ENCODE measurements at regions not wholly inside any gene's neighbourhood (a gene's known extent, or its start where the extent isn't known, plus 50 kb on each side); places are given as distances from the start of the nearest gene placed in this dataset.

DNA sequence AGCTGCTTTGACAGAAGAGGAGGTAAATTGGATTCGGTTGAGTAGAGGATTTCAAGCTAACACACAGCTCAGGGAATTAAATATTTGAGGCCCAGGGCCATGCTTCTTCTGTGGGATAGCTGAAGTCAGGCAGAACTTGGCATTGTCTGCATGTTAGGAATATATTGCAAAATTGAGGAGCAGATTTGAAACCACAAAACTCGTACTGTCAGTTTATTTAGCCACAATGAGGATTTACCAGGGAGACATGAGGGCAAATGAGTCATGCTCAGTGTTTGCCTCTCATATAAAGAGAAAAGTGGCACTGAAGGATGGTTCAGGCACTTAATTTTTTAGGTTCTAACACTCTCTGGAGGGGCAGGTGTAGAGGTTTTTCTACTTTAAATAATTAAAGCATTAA is 83.0 kb upstream of the PRLR start:
- Histone ChIP-seq H3K27me3 (no peaks in the 10 kb centered on the region), H3K4me3 (no peak overlapping the region), H3K27ac (no peak overlapping the region), H3K36me3 (no peaks in the 10 kb centered on the region), H3K9me3 (no peaks in the 10 kb centered on the region), H3K4me1 (peaks cover 21% of the 10 kb centered on the region)
- intact Hi-C loops (cut with DNase I), result no loop called here
- no peak for DNase-seq (ENCODE audit: extremely low spot score in 2 of 2)
- TF ChIP-seq POLR2AphosphoS5 (IDR thresholded peaks at IDR 0.05; ENCODE audit: insufficient read depth in 1 of 2, low read depth in 1 of 2), result peak in 1 of 2 donors; percentile 74
- TF ChIP-seq, protein P1, sequence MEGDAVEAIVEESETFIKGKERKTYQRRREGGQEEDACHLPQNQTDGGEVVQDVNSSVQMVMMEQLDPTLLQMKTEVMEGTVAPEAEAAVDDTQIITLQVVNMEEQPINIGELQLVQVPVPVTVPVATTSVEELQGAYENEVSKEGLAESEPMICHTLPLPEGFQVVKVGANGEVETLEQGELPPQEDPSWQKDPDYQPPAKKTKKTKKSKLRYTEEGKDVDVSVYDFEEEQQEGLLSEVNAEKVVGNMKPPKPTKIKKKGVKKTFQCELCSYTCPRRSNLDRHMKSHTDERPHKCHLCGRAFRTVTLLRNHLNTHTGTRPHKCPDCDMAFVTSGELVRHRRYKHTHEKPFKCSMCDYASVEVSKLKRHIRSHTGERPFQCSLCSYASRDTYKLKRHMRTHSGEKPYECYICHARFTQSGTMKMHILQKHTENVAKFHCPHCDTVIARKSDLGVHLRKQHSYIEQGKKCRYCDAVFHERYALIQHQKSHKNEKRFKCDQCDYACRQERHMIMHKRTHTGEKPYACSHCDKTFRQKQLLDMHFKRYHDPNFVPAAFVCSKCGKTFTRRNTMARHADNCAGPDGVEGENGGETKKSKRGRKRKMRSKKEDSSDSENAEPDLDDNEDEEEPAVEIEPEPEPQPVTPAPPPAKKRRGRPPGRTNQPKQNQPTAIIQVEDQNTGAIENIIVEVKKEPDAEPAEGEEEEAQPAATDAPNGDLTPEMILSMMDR (IDR thresholded peaks at IDR 0.05), result no peak

DNA sequence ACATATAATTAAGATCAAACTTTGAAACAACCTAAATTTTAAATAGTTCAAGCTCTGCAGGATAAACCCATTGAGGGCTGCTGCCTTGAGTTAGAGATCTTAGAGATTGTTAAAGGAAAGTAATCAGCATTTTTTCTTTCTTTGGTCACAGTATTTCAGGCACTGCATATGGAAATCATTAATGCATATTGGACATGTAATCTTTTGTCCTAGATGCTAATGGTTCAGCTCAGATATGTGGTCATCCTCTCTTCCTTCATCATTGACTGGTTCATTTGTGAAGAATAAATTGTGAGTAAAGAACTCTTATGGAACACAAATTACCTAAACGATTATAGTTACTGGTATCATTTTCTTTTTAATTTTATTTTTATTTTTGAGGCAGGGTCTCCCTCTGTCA is 82.0 kb upstream of the PRLR start:
- no peaks in the 10 kb centered on the region for H3K36me3 ChIP-seq
- DNase-seq (ENCODE audit: extremely low spot score in 2 of 2), result no peak
- intact Hi-C loops (cut with DNase I), result no loop called here
- H3K4me1 ChIP-seq, result peaks cover 31% of the 10 kb centered on the region
- H3K9me3 ChIP-seq, result no peaks in the 10 kb centered on the region
- H3K27ac ChIP-seq, result no peak overlapping the region
- H3K4me3 ChIP-seq, result no peak overlapping the region
- no peaks in the 10 kb centered on the region for H3K27me3 ChIP-seq
- no peak for TF ChIP-seq POLR2AphosphoS5 (IDR thresholded peaks at IDR 0.05; ENCODE audit: insufficient read depth in 1 of 2, low read depth in 1 of 2)
- no peak for TF ChIP-seq POLR2A (IDR thresholded peaks at IDR 0.05)
- TF ChIP-seq, protein P1 (IDR thresholded peaks at IDR 0.05), result no peak

DNA sequence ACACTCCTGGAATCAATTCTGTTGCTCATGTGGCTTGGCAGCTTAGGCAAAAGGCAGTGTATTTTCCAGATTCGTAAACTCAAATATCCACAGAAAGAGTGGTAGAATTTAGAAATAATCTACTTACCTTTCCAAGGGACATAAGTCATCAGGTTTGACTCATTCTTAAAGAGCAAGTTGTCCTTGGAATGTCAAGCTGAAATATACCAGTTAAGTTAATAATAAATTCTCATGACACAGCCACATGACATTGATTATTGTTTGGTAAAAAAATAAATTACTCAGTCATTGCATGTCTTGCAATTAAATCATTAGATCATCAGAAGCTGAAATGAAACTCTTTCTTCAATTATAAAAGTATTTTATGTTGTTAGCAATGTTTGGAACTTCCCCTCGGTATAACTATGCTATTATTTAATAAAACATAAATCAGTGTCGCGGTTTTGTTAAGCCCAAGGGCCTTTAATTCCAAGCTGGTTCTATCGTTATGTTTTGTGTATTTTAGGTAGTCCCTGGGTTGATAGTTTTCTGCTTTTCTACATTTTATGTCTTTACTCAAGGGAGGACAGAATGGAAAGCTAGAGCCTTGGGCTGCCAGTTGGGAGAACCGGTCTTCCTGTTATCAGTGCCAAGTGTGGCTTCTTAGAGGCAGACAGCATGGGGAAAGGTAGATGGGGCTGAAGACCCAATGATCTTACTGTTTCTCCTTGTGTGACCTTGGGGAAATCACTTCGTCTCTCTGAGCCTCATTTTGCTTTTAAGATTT is 79.3 kb upstream of the PRLR start:
- TF ChIP-seq, protein P1 (IDR thresholded peaks at IDR 0.05), result no peak
- no peak for TF ChIP-seq POLR2A (IDR thresholded peaks at IDR 0.05)
- TF ChIP-seq POLR2AphosphoS5 (IDR thresholded peaks at IDR 0.05; ENCODE audit: insufficient read depth in 1 of 2, low read depth in 1 of 2), result no peak
- H3K27me3 ChIP-seq, result no peaks in the 10 kb centered on the region
- H3K36me3 ChIP-seq, result no peaks in the 10 kb centered on the region
- H3K9me3 ChIP-seq, result no peaks in the 10 kb centered on the region
- no peak overlapping the region for H3K4me3 ChIP-seq
- H3K4me1 ChIP-seq, result peaks cover 58% of the 10 kb centered on the region
- H3K27ac ChIP-seq, result no peak overlapping the region
- intact Hi-C loops (cut with DNase I), result no loop called here
- DNase-seq (ENCODE audit: extremely low spot score in 2 of 2), result no peak

DNA sequence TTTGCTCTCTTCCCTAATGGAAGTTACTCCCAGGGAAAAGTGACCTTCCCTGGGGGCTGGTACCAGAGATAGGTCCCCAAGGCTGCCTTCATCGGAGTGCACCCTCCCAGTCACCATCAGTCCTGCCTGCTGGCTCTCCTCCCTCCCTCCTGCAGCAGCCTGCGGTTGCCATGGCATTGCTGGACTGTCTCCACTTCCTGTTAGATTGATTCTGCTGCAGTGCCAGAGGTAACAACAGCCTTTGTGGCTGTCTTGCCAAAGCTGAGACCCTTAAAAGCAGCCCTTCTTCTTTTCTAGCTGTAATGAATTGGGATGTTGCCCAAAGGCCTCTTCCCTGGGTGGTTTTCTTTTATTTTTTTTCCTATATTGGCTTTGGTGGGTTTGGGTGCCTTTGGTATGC is 78.1 kb upstream of the PRLR start:
- peak overlapping the region; percentile 52 for H3K27ac ChIP-seq
- TF ChIP-seq POLR2AphosphoS5 (IDR thresholded peaks at IDR 0.05; ENCODE audit: insufficient read depth in 1 of 2, low read depth in 1 of 2), result no peak
- no peak for TF ChIP-seq POLR2A (IDR thresholded peaks at IDR 0.05)
- TF ChIP-seq, protein P1 (IDR thresholded peaks at IDR 0.05), result no peak
- intact Hi-C loops (cut with DNase I), result no loop called here

DNA sequence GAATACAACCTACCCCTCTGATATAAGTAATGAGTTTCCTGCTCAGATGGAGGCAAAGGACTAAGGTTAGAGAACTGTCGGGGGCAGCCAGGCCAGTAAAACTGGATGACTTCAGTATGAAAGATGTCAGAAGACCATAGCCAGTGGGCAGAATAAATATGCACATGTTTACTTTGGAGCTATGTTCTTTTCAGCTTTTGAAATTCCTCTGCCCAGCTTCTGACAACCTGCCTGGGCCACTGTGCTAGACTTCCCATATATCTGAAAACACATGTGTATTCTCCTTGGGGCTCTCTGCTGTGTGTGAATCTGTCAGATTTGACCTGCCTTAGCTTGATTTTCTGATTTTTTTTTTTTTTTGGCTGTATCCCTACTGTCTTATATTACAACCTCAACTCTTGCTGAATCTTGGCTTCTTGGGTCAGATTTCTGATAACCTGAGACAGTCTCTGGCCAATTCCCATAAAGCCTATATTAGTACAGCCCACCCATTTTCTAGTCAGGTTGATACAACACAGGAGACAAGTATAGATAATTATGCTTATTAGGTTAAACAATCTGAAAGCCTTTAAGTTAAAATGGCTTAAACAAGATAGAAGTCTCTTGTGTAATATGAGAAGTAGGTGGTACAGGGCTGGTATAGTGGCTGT is 76.6 kb upstream of the PRLR start:
- intact Hi-C loops (cut with DNase I), result no loop called here
- no peak overlapping the region for H3K4me3 ChIP-seq
- H3K4me1 ChIP-seq, result peaks cover 51% of the 10 kb centered on the region
- TF ChIP-seq POLR2AphosphoS5 (IDR thresholded peaks at IDR 0.05; ENCODE audit: insufficient read depth in 1 of 2, low read depth in 1 of 2) (no peak), POLR2A (IDR thresholded peaks at IDR 0.05) (no peak)
- TF ChIP-seq, protein P1 (IDR thresholded peaks at IDR 0.05), result no peak
- H3K9me3 ChIP-seq, result no peaks in the 10 kb centered on the region
- H3K27ac ChIP-seq, result peak overlapping the region; percentile 15
- H3K27me3 ChIP-seq, result no peaks in the 10 kb centered on the region
- DNase-seq (ENCODE audit: extremely low spot score in 2 of 2), result no peak
- H3K36me3 ChIP-seq, result no peaks in the 10 kb centered on the region

More for the DNA sequence above, 78.1 kb upstream of the PRLR start:
- H3K9me3 ChIP-seq, result no peaks in the 10 kb centered on the region
- no peak overlapping the region for H3K4me3 ChIP-seq
- H3K4me1 ChIP-seq, result peaks cover 62% of the 10 kb centered on the region
- no peaks in the 10 kb centered on the region for H3K27me3 ChIP-seq
- no peak for DNase-seq (ENCODE audit: extremely low spot score in 2 of 2)
- no peaks in the 10 kb centered on the region for H3K36me3 ChIP-seq

Measured in vagina (tissue), 2 donors.